Activated CD4-positive, alpha-beta T cell treated with anti-CD3 and anti-CD28 coated beads for 24 hours (primary cell): ENCODE measurements at regions not wholly inside any gene's neighbourhood (a gene's known extent, or its start where the extent isn't known, plus 50 kb on each side); places are given as distances from the start of the nearest gene placed in this dataset.

Experiments used
- DNase-seq, 2 donors: peaks; one replicate each; pipeline ENCODE4 v3.0.0-alpha.2; 2020; ENCODE audit warnings: low read depth in 2 of 2

DNA sequence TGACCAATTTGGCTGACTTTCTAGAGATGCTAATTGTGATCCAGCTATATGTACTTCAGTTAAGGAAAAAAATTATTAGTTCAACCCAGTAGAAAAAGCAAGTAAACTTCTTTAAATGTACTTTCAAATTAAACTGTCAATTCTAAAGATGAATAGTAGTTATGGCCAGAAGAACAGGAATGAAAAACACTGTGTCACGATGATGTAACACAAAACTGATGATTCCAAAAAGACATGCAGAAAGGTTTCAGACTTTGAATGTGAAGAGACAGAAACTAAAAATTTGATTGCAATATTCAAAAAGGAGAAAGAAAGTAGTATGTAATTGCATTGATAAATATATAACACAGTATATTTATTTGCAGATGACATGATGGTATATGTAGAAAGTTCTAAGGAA lies 127.3 kb upstream of the NR4A3 start:
- no peak for DNase-seq

DNA sequence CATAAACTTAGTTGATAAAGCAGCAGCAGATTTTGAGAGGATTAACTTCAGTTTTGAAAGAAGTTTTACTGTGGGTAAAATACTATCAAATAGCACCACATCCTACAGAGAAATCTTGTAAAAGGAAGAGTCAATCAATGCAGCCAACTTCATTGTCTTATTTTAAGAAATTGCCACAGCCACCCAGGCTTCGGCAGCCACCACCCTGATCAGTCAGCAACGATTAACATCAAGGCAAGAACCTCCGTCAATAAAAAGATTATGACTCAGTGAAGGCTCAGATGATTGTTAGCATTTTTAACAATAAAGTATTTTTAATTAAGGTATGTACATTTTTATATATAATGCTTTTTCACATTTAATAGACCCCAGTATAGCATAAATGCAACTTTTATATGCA lies 122.3 kb upstream of the NR4A3 start:
- DNase-seq, result no peak

DNA sequence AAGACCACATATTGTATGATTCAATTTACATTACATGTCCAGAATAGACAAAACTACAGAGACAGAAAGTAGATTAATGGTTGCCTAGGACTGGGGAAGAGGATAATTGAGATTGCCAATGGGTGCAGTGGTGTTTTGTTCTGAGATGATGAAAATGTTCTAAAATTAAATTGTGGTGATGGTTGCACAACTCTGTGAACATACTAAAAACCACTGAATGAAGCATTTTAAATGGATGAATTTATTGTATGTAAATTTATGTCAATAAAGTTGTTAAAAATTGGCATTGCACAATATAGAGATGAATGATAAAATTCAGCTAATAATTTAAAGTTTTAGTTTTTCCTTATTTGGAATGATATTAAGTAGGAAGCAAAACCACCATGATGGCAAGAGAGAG lies 109.5 kb upstream of the NR4A3 start:
- DNase-seq, result no peak

DNA sequence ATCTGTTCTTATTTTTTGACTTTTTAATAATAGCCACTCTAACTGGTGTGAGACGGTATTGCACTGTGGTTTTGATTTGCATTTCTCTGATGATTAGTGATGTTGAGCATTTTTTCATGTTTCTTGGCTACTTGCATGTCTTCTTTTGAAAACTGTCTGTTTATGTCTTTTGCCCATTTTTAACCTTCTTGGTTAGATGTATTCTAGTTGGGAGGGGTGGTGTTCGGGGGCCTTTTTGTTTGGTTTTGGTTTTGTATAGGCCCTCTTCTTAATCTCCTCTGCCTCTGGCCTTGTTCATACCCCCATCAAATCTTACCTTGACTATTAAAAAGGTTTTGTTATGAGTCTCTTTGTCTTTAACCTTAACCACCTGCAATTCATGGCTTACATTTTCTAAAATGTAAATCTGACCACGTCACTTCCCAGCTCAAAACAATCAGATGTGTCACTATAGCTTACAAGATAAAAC lies 107.8 kb upstream of the NR4A3 start:
- DNase-seq, result no peak

DNA sequence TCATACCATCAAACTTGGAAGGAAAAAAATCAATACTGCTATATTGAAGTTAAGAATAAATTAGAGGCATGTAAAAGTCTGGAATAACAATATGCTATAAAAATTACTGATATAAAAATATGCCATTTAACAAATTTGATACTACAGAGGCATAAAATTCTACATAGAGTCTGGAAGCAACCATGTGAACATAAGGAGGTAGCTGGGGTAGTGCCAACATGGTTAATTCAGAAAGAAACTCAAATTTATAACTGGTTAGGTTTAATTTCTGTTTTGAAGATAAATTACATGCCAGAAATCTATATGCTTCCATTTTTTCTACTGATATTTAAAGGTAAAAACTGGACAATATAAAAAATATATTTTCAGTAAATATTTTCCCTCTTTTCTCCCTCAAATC lies 103.1 kb upstream of the NR4A3 start:
- DNase-seq, result no peak

DNA sequence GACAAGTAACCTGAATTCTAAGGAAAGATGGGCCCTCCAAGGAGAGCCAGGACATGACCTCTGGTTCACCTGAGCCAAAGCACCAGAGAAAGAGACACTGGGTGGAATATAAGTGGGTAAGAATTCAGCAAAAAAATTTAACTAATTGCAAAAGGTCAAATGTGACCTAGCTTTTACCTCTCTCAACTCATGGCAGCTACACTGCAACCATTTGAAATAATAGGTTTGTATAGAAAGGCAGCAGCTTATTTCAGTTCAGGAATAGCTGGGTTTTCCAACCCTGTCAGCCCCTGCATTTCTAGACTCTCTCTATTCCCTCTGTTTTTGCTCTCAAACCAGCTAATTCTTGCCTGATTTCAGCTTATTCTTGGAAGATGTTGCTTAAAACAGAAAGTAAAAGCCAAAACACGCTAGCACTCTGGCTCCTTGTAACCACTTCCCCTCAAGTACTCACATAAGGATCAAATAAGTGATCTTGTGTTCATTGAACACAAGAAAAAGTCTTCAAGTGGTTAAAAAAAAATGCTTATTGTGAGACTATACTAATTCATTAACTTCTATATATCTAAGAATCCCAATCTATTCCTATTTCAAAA lies 101.1 kb upstream of the NR4A3 start:
- DNase-seq, result no peak

DNA sequence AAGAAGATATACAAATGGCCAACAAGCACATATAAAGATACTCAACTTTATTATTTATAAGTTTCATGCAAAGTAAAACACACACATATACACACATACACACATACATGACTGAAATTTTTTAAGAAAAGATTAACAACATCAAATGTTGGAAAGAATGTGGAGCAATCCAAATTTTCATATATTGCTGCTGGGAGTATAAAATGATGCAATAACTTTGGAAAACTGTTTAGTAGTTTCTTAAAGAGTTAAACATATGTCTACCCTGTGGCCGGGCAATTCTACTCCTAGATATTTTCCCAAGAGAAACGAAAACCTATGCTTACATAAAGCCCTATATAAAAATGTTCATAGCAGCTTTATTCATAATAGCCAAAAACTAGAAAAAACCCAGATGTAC lies 99.8 kb upstream of the NR4A3 start:
- no peak for DNase-seq

DNA sequence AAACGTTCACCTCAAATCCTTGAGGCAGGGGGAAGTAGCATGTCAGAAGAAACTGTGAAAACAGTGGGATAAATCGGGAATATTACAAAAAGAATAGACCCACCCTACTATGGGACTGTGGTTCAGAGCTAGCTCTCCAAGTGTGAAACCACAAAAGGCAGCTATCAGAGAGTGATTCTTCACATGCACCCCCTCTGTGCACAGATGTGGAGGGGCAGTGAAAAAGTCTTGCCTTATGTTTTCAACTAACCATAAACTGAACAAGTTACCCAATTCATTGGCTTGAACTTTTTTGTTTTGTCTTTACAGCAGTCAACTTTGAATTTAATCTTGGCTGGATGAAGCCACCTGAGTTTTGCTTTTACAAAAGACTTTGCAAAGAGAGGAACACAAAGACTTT lies 98.8 kb upstream of the NR4A3 start:
- DNase-seq, result no peak

DNA sequence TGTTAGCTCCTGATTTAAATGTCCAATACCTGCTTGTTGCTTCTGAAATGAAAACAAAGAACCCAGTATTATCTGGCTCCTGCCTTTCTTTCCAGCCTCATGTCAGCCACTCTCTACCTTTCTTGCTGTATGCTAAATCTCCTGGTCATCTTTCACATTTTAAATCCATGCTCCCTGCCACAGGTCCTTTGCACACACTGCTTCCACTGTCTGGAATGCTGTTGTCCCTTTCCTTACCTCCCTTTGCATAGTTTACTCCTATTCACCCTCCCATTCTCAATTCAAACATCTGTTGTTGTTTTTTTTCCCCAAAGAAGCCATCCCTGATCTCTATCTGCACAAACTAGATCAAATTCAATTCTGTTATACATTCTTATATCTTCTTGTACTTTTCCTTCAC lies 97.0 kb upstream of the NR4A3 start:
- DNase-seq, result no peak

DNA sequence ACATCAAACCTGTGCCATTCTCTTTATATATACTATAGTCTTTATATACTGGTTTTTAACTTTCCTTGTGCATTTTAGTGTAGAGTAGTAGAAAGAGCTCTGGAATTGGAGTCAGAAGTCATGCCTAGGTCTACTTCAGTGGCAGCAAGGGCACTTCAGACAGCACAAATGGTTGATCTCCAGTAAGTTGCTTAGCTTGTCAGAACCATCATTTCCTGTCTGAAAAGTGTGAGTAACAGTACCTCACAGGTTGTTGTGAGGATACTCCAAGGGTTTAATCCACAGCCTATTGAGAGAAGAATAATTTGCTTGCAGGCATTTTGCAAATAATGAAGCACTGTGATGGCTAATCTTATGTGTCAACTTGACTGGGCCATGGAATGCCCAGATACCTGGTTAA lies 95.8 kb upstream of the NR4A3 start:
- DNase-seq, result no peak

DNA sequence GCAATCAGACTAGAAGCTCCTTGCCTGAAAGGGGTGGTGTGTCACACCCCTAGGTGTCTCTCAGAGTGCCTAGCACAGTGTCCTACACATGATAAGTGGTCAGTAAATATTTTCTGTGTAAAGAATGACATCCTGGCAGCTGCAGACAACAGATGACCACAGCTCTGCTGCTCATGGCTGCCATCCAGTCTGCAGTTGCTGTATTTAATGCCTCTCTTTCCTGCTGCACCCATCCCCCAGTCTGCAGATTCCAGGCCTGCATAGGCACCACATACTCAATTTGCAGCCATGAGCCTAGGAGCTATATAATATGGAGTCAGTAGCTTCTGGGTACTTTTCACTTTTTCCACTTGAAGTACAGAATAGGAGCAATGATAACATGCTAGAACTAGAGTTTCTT lies 94.9 kb upstream of the NR4A3 start:
- no peak for DNase-seq

DNA sequence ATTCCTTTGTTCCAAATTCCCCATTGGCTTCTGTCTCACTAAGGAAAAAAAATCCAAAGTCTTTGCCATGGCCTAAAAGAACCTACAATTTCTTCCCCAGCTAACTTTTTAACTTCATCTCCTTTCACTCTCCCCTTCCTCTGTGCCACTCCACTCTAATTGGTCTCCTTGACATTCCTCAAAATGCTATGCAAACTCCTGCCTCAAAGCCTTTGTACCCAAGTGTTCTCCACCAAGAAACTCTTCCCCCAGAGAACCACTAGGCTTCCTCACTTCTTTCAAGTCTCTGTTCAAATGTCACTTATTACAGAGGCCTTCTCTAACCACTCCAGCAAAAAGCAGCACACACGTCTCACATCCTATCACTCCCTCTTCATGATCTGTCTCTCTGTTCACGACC lies 91.6 kb upstream of the NR4A3 start:
- DNase-seq, result no peak

DNA sequence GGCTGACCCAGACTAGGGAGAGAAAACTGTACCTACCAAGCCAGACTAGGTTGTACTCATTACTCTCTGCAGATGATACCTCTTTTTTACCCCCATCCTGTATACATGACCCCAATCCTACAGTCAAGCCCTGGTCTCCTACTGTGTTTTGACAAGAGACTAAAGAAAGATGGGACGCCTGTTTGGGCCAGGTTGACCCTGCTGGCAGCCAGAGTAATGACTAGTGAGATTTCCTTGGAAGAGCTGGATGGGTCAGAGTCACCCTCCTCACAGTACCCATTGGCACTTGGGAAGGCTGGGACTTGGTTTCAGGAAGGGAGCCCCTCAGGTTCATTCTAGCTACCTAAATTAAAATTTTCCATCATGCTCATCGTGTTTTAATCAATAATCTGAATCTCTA lies 89.7 kb upstream of the NR4A3 start:
- DNase-seq, result no peak

DNA sequence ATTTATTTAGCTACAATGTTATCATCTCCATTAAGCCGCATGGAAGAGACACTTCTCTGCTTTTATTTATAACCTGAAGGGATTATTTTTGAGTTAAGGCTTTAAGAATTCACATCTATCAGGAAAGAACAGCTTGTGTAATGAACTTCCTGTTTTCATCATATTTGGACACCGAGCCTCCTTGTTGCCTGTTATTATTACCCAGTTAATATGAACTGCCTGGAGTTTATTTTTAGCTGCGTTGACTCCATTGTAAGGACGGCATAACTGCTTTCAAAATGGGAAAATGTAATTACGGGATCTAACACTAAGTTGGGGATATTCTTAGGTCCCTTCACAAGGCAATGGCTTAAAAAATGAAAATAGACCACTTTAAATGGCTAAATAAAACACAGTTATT lies 89.0 kb upstream of the NR4A3 start:
- DNase-seq, result no peak

DNA sequence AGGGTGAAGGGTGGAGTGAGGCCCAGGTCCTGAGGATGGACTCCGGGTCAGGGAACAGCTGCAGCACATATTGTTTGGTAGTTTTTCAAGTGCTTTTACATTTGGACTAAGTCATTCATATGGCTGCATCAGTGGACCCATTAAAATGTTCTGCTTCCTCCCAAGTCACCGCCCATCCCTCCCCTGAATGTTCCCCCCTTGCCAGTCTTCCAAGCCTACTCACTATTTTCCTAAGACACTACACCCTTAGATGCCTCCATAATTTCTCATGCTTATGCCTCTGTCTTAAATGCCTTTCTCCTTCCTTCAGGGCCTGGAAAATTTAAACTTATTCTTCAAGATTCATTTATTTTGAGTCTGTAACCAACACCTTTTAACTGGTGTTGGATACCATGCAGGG lies 86.6 kb upstream of the NR4A3 start:
- DNase-seq, result no peak

DNA sequence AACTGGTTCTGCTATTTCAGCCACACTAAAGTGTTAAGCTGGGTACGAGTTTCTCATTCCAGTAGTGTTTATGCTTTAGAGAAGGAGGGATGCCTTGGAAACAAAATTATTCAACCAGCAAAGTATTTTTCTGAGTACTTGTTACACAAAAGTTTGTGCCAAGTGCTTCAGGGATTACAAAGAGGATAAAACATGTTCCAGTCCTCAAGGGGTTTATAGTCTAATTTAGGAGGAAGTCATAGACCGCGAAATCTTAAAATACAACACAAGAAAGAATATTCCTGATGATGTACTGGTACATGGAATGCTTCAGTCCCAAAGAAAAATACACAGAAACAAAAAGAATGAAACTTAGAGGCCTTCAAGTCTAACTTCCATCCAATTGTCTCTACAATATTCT lies 85.4 kb upstream of the NR4A3 start:
- DNase-seq, result no peak

DNA sequence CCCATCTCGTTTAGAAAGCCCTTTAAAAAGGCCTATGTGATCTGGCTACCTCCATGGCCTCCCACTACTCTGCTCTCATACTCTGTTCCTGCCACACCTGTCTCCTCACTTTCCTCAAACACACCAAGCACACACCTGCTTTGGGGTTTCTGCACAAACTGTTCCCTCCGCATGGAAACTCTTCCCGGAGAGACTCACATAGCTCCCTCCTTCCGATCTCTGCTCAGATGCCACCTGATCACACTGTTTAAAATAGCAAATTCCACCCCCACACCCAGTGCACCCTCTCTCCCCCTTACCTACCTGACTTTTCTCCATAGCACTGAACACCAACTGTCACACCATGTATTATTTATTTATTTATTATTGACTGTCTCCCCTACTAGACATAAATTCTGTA lies 84.0 kb upstream of the NR4A3 start:
- no peak for DNase-seq

DNA sequence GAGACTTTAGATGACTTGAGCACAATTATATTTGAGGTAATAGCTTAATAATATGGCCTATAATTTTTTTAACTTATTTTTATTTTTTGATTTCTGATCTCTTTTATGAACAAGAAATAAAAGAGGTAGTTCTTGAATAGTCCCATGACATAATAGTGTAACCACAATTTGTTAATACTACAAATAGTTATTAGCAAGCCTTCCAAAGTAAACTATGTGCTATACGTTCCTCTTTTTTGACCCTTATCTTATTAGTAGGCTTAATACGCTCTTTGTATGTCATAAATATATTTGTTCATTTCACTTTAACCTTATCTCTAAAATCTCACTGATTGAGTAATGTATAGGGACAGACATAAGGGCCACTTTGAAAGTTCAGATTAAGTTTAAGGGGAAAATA lies 78.7 kb upstream of the NR4A3 start:
- no peak for DNase-seq

DNA sequence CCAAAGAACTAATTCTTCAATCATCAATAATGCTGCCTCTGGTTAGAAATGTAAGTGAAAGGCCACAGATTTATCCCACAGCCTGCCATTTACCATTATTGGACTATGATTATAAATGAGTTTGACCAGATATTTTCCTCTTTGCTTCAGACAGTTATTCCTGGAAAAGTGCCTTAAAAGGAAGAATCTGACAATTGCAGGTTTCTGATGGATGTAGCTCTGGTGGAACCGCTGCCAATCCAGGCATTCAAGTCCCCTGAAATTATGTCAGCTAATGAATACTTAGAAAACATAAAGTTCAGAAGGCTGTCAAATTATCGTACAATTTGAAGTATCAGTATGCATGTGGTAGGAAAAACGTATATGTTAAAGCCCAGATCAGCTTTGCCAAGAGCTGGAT lies 78.2 kb upstream of the NR4A3 start:
- DNase-seq, result no peak

DNA sequence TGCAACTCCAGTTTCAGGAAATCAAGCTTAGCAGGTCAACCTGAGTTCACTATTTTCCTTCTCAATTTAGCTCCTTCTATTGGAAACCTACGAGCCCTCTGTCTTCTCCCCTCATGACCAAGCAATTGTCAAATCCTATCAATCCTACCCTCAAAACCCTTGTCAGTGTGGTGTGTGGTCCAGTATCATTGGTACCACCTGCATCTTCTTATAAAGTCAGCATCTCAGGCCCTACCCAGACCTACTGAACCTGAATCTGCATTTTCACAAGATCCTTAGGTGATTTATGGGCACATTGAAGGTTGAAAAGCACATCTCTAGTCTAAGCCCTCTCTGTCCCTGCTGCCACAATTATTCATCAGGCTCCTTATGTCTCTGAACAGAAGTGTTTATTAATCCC lies 77.6 kb upstream of the NR4A3 start:
- DNase-seq, result no peak

DNA sequence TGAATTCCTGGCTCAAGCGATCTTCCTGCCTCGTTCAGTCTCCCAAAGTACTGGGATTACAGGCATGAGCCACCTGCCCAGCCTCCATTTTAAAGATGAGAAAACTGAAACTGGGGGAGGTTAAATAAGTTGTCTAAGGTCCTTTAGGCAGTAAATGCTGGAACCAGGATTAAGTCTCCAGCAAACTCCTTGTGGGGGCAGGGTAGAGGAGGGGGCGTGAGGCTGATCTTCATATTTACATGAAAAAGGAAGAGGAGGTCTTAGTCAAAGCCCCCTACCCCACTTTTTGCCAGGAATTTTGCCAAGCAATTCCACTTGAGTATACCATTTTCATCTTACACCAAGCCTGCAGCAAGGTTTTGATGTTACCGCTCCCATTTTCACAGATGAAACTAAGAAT lies 76.6 kb upstream of the NR4A3 start:
- DNase-seq, result no peak

DNA sequence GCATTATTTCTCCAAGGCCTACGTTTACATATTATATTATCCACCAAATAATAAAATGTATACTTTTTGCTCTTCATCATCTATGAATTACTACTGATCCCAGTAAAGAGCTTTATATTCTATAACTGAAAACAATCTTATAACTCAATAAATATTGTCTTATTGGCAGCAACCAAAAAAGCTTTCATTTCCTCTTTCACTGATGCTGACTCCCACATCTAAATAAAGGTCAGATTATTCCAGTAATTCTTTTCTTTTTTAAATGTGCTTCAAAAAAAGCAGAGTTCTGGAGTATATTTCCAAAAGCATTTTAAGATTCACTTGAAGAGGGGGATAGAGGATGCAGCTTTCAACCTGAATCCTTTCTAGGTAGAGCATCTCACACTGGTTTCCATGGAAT lies 75.3 kb upstream of the NR4A3 start:
- no peak for DNase-seq

DNA sequence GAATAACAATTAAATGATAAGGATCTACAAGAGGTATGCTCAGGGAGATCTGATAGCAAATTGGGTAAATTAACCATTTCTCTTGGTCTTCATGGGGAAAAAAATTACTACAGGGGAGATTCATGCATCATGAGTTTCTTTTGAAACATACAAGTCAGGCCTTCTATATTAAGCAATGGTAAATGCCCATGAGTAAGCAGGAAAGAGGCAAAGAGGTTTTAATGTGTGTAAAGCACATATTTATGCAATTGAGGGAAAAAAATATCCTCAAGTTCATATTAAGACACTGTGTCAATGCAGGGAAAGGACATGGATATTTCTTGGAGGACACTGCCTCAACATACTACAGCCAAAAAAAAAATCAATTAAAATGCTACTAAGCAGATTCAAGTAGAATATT lies 73.4 kb upstream of the NR4A3 start:
- DNase-seq, result no peak

DNA sequence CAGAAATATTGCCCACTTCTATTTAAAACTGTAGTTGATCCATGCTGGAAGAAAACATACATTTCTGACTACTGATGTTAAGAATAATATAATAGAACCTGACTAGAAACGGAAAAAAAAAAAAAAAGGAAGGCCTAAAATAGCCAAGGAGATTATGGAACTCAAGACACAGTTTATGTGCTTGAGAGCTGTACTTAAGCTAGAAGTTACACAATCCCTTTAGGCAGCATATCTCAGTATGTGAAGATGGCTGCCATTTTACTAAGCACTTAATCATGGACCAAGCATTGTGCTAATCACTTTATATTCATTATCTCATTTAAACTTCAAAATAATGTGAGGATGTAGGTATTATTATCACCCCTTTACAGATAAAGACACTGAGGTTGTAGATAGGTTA lies 73.0 kb upstream of the NR4A3 start:
- no peak for DNase-seq

DNA sequence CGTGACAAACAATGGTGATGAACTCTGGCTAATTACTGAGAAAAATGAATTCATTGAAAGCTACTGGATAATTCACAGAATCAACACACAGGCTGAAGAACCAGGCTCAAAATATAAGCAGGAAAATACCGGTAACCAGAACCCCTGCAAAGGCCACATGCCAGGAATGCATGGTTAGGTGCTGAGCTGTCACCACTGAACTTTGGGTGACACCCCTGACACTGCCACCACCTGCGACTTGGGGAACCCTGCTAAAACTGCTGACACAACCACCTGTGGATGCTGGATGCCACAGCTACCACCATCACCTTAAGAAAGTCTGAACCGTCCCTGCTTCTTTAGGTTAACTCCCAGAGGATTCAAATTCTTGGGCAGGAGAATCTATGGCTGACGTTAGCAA lies 72.0 kb upstream of the NR4A3 start:
- DNase-seq, result no peak
